Head of caudate nucleus (tissue), 42 donors: ENCODE measurements at regions not wholly inside any gene's neighbourhood (a gene's known extent, or its start where the extent isn't known, plus 50 kb on each side); places are given as distances from the start of the nearest gene placed in this dataset.
"Not testable (repeated sequence)": the region's sequence is repeated elsewhere in the genome, so short reads cannot be mapped to it uniquely, and the experiment has no call there.

Experiments
- DNase-seq, 42 donors: peaks; one replicate each; pipeline versions ENCODE4 v3.0.0 to v3.0.0-alpha.2; 2020 to 2021; ENCODE audit warnings: mixed read lengths in 7 of 42
- intact Hi-C: fragments of 100-400 bp; cut with DNase I; formaldehyde crosslinking; loops from one replicate; pipeline ENCODE4 v1.15.0; 2022

GRCh38 chr1:224031986-224032385, 81.9 kb upstream of the FBXO28 start:
- DNase-seq, intact Hi-C loops: not testable (repeated sequence)

DNA sequence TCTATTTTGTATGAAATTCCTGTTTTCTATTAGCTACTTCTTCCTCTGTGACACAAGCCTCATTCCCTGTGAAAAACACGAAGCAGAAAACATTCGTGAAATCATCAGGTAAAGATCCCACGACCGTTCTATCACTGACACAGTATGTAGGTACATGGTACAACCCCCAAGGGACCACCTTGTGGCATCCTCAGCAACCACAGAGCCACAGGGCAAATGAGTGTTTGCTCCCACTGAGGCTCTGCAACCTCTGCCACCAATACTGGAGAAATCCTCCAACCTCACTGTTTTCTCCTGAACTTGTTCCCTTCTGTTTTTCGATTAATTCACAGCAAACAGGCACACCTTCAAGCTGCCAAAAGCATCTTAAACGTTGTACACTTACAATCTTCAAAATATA, 83.7 kb upstream of the FBXO28 start:
- DNase-seq, intact Hi-C loops: not testable (repeated sequence)

- intact Hi-C loops, DNase-seq: not testable (repeated sequence)
These were observed 84.5 kb upstream of the FBXO28 start for GRCh38 chr1:224029286-224030025.

DNA sequence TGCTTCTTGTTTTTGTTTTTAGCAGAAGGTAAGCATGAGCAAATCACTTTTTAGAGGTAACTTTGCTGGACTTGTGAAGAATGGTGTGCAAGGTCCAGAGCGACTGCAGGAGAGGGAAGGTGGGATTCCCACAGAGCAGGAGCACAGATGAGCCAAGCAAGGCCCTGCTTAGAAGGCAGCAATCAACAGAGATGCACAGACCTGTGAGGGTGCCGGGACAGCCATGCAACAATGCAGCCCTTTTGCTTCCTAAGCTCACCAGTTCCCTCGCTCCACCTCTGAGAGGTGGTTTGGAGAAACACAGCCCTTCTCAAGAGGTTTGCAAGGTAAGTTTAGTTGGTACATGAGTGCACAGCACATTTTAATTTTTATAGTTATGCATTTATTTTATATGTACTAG, 85.1 kb upstream of the FBXO28 start:
- DNase-seq, intact Hi-C loops: not testable (repeated sequence)

DNA sequence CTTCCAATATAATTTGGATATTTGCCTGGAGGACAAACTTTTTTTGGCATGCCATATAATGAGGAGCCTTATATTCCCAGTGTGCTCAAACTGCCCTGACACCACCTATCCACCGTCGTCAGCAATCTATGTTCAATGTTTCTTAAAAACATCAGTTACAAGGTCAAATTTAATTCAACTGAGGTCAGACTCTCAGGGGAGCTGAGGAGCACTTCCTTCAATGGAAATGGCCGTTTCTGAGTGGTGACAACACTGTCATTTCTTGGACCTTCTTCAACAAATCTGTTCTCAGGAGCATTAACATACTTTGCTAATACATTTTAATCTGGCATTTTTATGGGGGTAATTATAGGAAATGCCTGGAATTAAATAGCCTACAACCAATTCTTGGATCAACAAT, 90.8 kb upstream of the FBXO28 start:
- intact Hi-C loops, DNase-seq: not testable (repeated sequence)

GRCh38 chr1:224022249-224022970, 91.5 kb upstream of the FBXO28 start:
- intact Hi-C loops, DNase-seq: not testable (repeated sequence)

DNA sequence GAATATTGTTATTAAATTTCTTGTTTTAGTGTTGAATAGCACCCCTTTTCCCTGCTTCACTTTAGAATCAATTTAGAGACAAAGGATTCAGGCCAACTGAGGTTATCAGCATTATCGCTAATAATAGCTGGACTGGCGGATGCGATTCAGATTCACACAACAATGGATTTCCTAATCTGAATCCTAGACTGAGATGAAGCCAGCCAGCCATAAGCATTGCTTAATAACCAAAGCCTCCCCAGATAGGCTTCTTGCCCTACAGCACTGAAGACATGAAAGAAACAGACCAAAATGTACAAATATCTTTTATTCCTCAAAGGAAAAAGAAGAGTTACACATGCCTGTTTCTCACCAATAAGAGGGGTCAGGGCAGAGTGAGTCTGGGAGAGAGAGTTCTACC, 94.0 kb upstream of the FBXO28 start:
- DNase-seq, intact Hi-C loops: not testable (repeated sequence)

DNA sequence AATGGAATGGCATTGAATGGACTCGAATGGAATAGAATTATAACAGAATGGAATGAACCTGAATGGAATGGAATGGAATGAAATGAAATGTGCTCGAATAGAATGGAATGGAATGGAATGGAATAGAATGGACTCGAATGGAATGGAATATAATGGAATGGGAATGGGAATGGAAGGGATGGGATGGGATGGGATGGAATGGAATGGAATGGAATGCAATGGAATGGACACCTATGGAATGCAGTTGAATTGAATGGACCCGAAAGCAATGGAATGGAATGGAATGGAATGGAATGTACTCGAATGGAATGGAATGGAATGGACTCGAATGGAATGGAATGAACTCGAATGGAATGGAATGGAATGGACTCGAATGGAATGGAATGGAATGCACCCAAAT, 98.1 kb upstream of the FBXO28 start:
- DNase-seq, intact Hi-C loops: not testable (repeated sequence)

DNA sequence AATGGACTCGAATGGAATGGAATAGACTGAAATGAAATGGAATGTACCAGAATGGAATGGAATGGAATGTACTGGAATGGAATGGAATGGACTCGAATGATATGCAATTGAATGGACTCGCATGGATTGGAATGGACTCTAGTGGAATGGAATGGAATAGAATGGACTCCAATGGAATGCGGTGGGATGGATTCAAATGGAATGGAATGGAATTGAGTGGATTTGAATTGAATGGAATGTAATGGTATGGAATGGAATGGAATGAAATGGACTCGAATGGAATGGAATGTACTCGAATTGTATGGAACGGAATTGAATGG, 99.6 kb upstream of the FBXO28 start:
- intact Hi-C loops, result no loop called here
- no peak for DNase-seq

GRCh38 chr1:224013626-224014329, 100.1 kb upstream of the FBXO28 start:
- intact Hi-C loops, DNase-seq: not testable (repeated sequence)

GRCh38 chr1:224012807-224013434, 101.0 kb upstream of the FBXO28 start:
- intact Hi-C loops, DNase-seq: not testable (repeated sequence)

GRCh38 chr1:224012162-224012561, 101.7 kb upstream of the FBXO28 start:
- DNase-seq, intact Hi-C loops: not testable (repeated sequence)

DNA sequence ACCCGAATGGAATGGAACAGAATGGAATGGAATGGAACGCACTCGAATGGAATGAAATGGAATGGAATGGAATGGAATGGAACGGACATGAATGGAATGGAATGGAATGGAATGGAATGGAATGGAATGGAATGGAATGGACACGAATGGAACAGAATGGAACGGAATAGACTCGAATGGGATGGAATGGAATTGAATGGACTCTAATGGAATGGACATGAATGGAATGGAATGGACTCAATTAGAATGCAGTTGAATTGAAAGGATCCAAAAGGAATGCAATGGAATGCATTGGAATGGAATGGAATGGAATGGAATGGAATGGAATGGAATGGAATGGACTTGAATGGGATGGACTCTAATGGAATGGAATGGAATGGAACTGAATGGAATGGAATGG, 102.2 kb upstream of the FBXO28 start:
- intact Hi-C loops, DNase-seq: not testable (repeated sequence)

DNA sequence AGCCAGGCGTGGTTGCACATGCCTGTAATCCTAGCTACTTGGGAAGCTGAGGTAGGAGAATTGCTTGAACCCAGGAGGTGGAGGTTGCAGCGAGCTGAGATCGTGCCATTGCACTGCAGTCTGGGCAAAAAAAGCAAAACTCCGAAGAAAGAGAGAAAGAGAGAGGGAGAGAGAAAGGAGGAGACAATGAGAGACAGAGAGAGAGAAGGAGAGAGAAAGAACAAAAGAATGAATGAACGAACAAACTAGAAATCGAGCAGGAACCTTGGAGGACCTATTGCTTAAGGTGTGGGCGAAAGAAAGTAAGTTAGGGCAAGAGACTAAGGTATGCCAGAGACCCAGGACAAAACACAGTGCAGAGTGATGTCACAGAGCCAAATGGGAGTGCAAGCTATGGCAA, 102.8 kb upstream of the FBXO28 start:
- intact Hi-C loops, DNase-seq: not testable (repeated sequence)

DNA sequence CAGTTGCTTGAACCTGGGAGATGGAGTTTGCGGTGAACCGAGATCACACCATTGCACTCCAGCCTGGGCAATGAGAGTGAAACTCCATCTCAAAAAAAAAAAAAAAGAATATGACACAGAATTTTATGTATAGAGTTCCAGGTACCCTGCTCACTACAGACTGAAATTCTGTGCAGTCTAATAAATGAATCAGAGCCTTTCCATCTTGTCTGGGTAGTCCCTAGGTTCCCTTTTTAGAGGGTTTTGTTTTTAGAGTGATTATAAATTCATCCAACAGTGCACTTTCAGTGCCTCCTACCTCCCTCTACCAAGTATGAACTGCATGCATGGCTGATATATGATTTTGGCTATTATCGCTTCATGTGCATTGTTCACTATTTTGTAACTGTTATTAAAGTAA, 107.9 kb upstream of the FBXO28 start:
- DNase-seq, intact Hi-C loops: not testable (repeated sequence)

DNA sequence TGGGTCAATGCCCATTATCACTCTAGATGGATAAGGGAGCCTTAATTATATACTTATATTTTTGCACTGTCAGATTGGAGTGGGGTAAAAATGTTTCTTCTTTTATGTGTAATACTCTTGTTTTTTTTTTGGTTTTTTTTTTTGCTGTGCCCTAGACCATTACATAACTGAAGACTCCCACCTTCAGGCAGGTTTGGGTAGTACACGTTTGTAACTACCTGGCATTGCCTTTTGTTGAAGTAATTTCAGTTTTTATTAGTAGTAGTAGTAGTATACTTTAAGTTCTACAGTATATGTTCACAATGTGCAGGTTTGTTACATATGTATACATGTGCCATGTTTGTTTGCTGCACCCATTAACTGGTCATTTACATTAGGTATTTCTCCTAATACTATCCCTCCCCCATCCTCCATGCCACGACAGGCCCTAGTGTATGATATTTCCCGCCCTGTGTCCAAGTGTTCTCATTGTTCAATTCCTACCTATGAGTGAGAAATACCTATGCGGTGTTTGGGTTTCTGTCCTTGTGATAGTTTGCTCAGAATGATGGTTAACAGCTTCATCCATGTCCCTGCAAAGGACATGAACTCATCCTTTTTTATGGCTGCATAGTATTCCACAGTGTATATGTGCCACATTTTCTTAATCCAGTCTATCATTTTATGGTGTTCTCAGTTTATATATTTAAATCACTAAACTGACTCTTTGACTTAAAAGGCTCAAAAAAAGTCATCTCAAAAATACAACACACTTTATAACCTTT, 109.2 kb upstream of the FBXO28 start:
- DNase-seq, intact Hi-C loops: not testable (repeated sequence)

GRCh38 chr1:224003896-224004295, 110.0 kb upstream of the FBXO28 start:
- DNase-seq, intact Hi-C loops: not testable (repeated sequence)

- intact Hi-C loops, DNase-seq: not testable (repeated sequence)
These were observed 112.2 kb upstream of the FBXO28 start for GRCh38 chr1:224001757-224002156.

DNA sequence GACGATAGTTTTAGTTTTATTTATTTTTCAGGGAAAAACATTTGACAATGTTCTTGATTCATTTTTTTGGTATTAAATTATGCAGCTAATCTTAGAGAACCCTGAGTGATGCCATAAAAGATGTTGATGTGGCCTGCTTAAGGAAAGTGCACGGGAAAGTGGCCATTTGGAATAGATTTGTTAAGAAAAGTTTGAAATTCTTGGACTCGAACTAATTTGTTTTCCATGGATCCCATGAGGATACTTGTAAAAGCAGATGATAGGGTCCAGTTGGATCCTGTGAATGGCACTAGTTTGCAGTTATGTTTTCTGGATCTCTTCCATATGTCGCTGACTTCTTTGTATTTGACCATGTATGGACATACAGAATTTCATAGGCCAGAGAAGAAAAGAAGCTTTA, 114.2 kb upstream of the FBXO28 start:
- intact Hi-C loops, DNase-seq: not testable (repeated sequence)
